GM18861 (cell line): ENCODE measurements at regions not wholly inside any gene's neighbourhood (a gene's known extent, or its start where the extent isn't known, plus 50 kb on each side); places are given as distances from the start of the nearest gene placed in this dataset.

Source experiments
- ATAC-seq: cut with Tn5 transposase; IDR thresholded peaks from one replicate; pipeline ENCODE4 v1.9.1; 2021; ENCODE audit not compliant: unreplicated experiment

- no peak for ATAC-seq
Observed at GRCh38 chr3:177590826-177591225, 393.5 kb upstream of the TBL1XR1 start.

- ATAC-seq: no peak
Observed at GRCh38 chr3:177591379-177591778, 394.1 kb upstream of the TBL1XR1 start.

DNA sequence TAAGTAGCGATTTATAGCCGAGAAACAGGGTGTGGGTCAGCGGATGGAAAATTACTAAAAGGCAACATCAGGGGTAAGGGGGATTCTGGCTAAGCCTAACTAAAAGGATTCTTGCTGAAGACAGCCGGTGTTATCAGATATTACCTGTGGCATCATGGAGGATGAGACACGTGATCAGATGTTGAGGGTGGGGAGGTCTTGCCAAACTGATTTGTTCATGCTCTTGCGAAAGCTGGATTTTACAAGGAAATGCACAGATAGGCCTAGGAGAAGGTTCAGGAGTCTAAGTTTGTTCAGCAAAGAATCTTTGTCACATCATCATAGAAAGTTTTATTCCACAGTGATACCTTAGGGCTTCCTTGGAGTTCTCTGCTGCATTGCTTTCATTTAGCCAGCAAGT is 396.8 kb upstream of the TBL1XR1 start:
- no peak for ATAC-seq

GRCh38 chr3:177595530-177596188 is 398.4 kb upstream of the TBL1XR1 start:
- no peak for ATAC-seq

GRCh38 chr3:177596248-177596815 is 399.1 kb upstream of the TBL1XR1 start:
- no peak for ATAC-seq

GRCh38 chr3:177596816-177597271 is 399.6 kb upstream of the TBL1XR1 start:
- ATAC-seq: no peak

GRCh38 chr3:177597311-177598096 is 400.2 kb upstream of the TBL1XR1 start:
- ATAC-seq: peak; percentile 91

DNA sequence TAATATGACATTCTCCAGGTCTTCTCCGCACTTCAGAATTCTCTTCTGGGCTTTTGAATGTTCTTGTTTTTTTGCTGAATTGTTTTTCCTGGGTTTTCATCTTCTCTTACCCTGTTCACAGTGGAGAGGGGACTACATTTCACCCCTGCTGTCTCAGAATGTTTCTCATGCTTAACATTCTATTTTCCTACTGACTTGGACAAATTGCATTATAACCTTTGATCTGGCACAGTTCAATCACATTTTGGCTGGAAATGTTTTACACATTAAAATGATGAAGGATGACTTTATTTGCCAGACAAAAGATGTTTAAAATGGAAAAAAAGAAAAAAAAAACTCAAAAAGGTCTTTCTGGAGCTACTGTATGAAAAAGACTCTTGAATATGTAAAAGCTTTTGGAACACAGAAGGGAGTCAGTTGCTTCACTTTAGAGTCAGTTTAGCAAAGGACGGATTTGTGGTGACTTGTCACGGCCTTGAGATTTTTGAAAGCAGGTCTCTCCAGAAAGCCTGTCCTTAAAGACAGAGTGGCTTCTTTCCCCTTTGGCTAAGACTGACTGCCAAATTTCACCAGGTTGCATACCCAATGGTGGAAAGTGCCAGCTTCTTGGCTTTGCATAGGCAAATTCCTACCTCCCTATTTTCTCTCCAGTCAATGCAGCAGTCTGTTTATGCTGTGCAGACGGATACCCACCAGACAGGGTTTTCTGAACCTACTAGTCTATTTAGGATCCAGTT is 401.0 kb upstream of the TBL1XR1 start:
- no peak for ATAC-seq

GRCh38 chr3:177599326-177599725 is 402.0 kb upstream of the TBL1XR1 start:
- ATAC-seq: no peak

GRCh38 chr3:177599837-177600236 is 402.6 kb upstream of the TBL1XR1 start:
- no peak for ATAC-seq

DNA sequence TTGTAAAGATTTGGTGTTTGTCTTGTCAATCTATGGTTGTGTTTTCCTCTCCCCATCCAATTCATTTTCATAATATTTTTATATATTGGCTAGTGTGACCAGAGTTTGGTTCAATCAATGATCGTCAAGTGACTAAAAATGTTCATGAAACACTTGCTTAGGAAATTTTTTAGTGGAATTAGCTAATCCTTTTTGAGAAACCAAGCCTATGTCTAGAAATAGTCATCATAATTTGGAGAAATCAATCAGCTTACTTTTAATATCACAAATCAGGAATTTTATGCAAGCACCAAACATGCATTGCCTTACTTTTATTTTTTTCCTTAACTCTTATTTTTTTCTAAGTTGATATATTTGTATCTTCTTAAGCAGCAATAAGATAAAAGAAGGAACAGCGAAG is 403.1 kb upstream of the TBL1XR1 start:
- no peak for ATAC-seq

GRCh38 chr3:177601152-177601551 is 403.9 kb upstream of the TBL1XR1 start:
- ATAC-seq: no peak

- no peak for ATAC-seq
Observed at GRCh38 chr3:177602601-177603147, 405.4 kb upstream of the TBL1XR1 start.

DNA sequence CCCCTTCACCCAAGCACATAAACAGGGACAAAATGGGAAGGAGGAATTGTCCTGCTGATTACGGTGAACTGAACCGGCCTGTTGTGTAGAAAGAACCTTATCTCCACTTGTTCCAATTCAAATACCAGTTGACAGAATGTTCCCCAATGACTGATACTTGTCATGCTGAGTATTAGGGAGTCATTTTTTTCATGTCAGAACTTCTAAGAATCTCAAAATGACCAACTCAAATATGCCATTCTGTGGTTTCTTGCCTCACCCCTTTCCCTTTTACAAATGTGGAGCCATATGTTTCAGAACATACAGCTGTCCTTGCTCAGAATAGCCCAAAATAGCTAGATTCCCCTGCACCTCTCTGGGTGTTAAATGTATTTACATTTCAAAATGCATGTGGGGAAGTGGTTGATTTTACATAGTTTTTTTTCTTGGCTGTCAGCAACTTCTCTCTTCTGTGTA is 405.9 kb upstream of the TBL1XR1 start:
- no peak for ATAC-seq

GRCh38 chr3:177604181-177604580 is 406.9 kb upstream of the TBL1XR1 start:
- ATAC-seq: no peak

GRCh38 chr3:177606891-177607290 is 409.6 kb upstream of the TBL1XR1 start:
- ATAC-seq: no peak

DNA sequence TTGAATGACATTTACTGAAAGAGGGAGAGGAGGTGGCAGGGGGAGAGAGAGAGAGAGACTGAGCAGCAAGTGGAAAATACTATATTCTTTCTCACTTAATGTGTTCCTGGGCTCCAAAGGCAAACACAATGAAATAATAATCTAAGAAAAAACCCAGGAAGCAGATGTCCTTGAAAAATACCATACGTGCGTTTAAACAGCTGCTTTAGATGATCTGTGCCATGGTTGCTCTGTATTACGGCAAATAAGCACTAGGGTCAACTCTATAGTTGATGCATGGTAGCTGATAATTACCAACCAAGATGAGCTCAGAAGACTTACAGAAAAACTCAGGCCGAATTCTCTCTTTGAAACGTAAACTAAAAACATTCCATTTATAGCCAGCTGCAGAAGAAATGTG is 410.3 kb upstream of the TBL1XR1 start:
- no peak for ATAC-seq

- no peak for ATAC-seq
Observed at GRCh38 chr3:177608443-177608842, 411.2 kb upstream of the TBL1XR1 start.

DNA sequence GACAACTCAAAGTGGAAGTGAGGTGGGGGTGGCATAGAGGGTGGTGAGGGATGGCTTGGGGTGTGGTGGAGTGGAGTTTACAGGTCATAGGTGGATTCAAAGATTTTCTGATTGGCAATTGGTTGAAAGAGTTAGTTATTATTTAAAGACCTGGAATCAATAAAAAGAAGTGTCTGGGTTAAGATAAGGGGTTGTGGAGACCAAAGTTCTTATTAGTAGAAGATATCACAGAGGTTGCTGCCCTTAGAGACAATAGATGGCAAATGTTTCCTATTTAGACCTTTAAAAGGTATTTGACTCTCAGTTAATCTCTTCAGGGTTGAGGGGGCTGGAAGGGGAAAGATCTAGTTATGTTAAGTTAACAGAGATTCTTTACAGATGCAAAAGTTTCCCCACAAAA is 412.3 kb upstream of the TBL1XR1 start:
- ATAC-seq: no peak

- no peak for ATAC-seq
Observed at GRCh38 chr3:177610262-177610661, 413.0 kb upstream of the TBL1XR1 start.
